ENCODE measurements at regions not wholly inside any gene's neighbourhood (a gene's known extent, or its start where the extent isn't known, plus 50 kb on each side); places are given as distances from the start of the nearest gene placed in this dataset.

DNA sequence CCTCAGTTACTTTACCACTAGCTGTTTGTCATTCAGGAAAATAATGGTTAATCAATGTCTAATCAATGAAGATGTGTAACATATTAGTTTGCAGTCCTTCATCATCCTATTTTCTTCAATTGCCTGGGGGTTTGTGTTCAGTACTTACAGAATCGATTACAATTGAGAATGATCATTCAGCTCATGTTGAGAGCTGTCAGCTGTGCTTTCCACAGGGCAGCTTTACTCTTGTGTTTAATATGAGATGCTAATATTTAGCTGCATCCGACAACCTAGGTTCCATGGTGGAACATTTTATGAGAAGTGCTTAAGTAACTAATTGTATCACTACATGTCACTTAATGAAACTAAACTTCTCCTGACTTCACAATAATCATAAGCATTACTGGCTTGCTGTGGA lies 191.9 kb downstream of the GRB14 start:
- no peak for DNase-seq (ENCODE audit: low read depth, low spot score)
- Histone ChIP-seq H3K27me3 (ENCODE audit: control insufficient read depth, insufficient read depth, low read length) (no peaks in the 10 kb centered on the region), H3K4me3 (ENCODE audit: low read depth, low read length) (no peak overlapping the region), H3K9me3 (ENCODE audit: control insufficient read depth, insufficient read depth, low read length) (no peaks in the 10 kb centered on the region), H3K27ac (ENCODE audit: low read depth, low read length) (no peak overlapping the region)
- ChIA-PET POLR2A (no interaction called here), CTCF (interaction anchor here (0.7 to 2.4 kb wide), 4 partner anchors 1084 to 1273 kb away, joined by 3 to 11 read pairs (median 9); no protein-coding TSS in a partner anchor)
- TF ChIP-seq CTCF (IDR thresholded peaks at IDR 0.05; ENCODE audit: low read depth, low read length) = no peak

- POLR2A ChIA-PET = no interaction called here
- no peak for DNase-seq (ENCODE audit: low read depth, low spot score)
These were observed 194.2 kb downstream of the GRB14 start for GRCh38 chr2:164427111-164427510.

DNA sequence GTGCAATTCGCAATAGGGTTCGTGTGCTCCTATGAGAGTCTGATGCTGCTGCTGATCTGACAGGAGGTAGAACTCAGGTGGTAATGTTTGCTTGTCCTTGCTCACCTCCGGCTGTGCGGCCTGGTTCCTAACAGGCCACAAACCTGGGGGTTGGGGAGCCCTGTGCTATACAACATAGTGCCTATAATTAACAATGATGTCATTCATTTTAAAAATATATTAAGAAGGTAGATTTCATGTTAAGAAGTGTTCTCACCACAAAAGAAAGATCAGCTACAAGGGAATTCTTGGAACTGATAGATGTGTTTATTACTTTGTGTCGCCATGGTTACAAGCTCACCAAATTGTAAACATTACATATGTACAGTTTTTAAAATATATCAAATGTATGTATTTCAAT lies 200.5 kb downstream of the GRB14 start:
- ChIA-PET POLR2A (no interaction called here), CTCF (no interaction called here)
- H3K9me3 ChIP-seq (ENCODE audit: control insufficient read depth, insufficient read depth, low read length) = no peaks in the 10 kb centered on the region
- no peak overlapping the region for H3K27ac ChIP-seq (ENCODE audit: low read depth, low read length)
- TF ChIP-seq CTCF (IDR thresholded peaks at IDR 0.05; ENCODE audit: low read depth, low read length) = no peak
- DNase-seq (ENCODE audit: low read depth, low spot score) = no peak
- H3K27me3 ChIP-seq (ENCODE audit: control insufficient read depth, insufficient read depth, low read length) = no peaks in the 10 kb centered on the region
- H3K4me3 ChIP-seq (ENCODE audit: low read depth, low read length) = no peak overlapping the region

More at GRCh38 chr2:164427111-164427510, 194.2 kb downstream of the GRB14 start:
- CTCF ChIA-PET = interaction anchor here (0.9 to 1.3 kb wide), 3 partner anchors 10 to 1245 kb away, joined by 4 to 5 read pairs (median 5); no protein-coding TSS in a partner anchor
- H3K27me3 ChIP-seq (ENCODE audit: control insufficient read depth, insufficient read depth, low read length) = no peaks in the 10 kb centered on the region
- no peak overlapping the region for H3K27ac ChIP-seq (ENCODE audit: low read depth, low read length)
- H3K4me3 ChIP-seq (ENCODE audit: low read depth, low read length) = no peak overlapping the region
- no peaks in the 10 kb centered on the region for H3K9me3 ChIP-seq (ENCODE audit: control insufficient read depth, insufficient read depth, low read length)
- TF ChIP-seq CTCF (IDR thresholded peaks at IDR 0.05; ENCODE audit: low read depth, low read length) = no peak

GRCh38 chr2:164412831-164413230 lies 208.5 kb downstream of the GRB14 start:
- CTCF ChIA-PET = no interaction called here
- DNase-seq (ENCODE audit: low read depth, low spot score) = no peak
- POLR2A ChIA-PET = no interaction called here
- Histone ChIP-seq H3K27me3 (ENCODE audit: control insufficient read depth, insufficient read depth, low read length) (no peaks in the 10 kb centered on the region), H3K9me3 (ENCODE audit: control insufficient read depth, insufficient read depth, low read length) (no peaks in the 10 kb centered on the region), H3K4me3 (ENCODE audit: low read depth, low read length) (no peak overlapping the region), H3K27ac (ENCODE audit: low read depth, low read length) (no peak overlapping the region)
- no peak for TF ChIP-seq CTCF (IDR thresholded peaks at IDR 0.05; ENCODE audit: low read depth, low read length)

DNA sequence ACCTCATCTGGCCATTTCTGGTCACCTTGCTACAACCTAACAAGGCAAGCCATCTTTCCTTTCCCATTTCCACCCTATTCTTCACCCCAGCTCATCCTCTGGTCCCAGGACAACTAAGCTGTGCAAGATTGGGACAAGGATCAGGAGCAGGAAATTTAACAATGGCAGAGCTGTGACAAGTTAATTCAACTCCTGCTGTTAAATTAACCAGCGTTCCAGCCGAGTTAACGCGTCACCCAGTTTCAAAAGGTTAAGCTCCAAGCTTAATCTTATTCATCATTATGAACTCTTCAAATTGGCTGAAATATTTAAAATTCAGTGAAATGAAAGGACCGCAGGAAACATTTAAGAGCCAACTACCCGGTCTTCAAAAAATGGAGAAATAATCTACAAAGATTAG lies 231.9 kb downstream of the GRB14 start:
- no peak for DNase-seq (ENCODE audit: low read depth, low spot score)
- no peak for TF ChIP-seq CTCF (IDR thresholded peaks at IDR 0.05; ENCODE audit: low read depth, low read length)
- ChIA-PET CTCF (no interaction called here), POLR2A (no interaction called here)
- no peaks in the 10 kb centered on the region for H3K27me3 ChIP-seq (ENCODE audit: control insufficient read depth, insufficient read depth, low read length)
- no peak overlapping the region for H3K4me3 ChIP-seq (ENCODE audit: low read depth, low read length)
- H3K9me3 ChIP-seq (ENCODE audit: control insufficient read depth, insufficient read depth, low read length) = no peaks in the 10 kb centered on the region
- no peak overlapping the region for H3K27ac ChIP-seq (ENCODE audit: low read depth, low read length)
